Parathyroid adenoma (tissue), 2 donors: ENCODE measurements at regions not wholly inside any gene's neighbourhood (a gene's known extent, or its start where the extent isn't known, plus 50 kb on each side); places are given as distances from the start of the nearest gene placed in this dataset.

Source experiments
- H2AFZ ChIP-seq: fragments of 300-600 bp; sonication (generic); one replicate; pipeline ENCODE4 v1.7.0; 2017; ENCODE audit warnings: antibody characterized with exemption, mild to moderate bottlenecking
- H3K27ac ChIP-seq: fragments of 300-600 bp; sonication (generic); one replicate; pipeline ENCODE4 v1.7.0; 2017
- H3K27me3 ChIP-seq: fragments of 300-600 bp; sonication (generic); one replicate; pipeline ENCODE4 v1.7.0; 2017; ENCODE audit warnings: low read length; ENCODE audit not compliant: control insufficient read depth, insufficient read depth
- H3K36me3 ChIP-seq: fragments of 300-600 bp; sonication (generic); one replicate; pipeline ENCODE4 v1.7.0; 2017; ENCODE audit warnings: low read length; ENCODE audit not compliant: control insufficient read depth, insufficient read depth
- H3K4me1 ChIP-seq: fragments of 300-600 bp; sonication (generic); one replicate; pipeline ENCODE4 v1.7.0; 2017; ENCODE audit warnings: control low read depth
- H3K4me2 ChIP-seq: fragments of 300-600 bp; sonication (generic); one replicate; pipeline ENCODE4 v1.7.0; 2017; ENCODE audit warnings: low read length
- H3K4me3 ChIP-seq: fragments of 300-600 bp; sonication (generic); one replicate; pipeline ENCODE4 v1.7.0; 2017; ENCODE audit warnings: low read depth, low read length
- H3K79me2 ChIP-seq: fragments of 300-600 bp; sonication (generic); one replicate; pipeline ENCODE4 v1.7.0; 2017; ENCODE audit warnings: control low read depth
- H3K9ac ChIP-seq: fragments of 300-600 bp; sonication (generic); one replicate; pipeline ENCODE4 v1.7.0; 2017; ENCODE audit warnings: mild to moderate bottlenecking
- H3K9me3 ChIP-seq: fragments of 300-600 bp; sonication (generic); one replicate; pipeline ENCODE4 v1.7.0; 2017; ENCODE audit warnings: low read length; ENCODE audit not compliant: control insufficient read depth
- CTCF ChIP-seq: fragments of 300-600 bp; sonication (generic); IDR thresholded peaks from one replicate; pipeline ENCODE4 v1.7.0; 2017; ENCODE audit warnings: antibody characterized with exemption, mild to moderate bottlenecking
- donor health status: primary hyperparathyroidism.

- Histone ChIP-seq H3K9me3 (no peaks in the 10 kb centered on the region), H3K4me3 (no peak overlapping the region), H3K27me3 (no peaks in the 10 kb centered on the region), H2AFZ (no peak overlapping the region), H3K79me2 (no peaks in the 10 kb centered on the region), H3K4me1 (no peaks in the 10 kb centered on the region), H3K36me3 (no peaks in the 10 kb centered on the region), H3K9ac (no peak overlapping the region), H3K4me2 (no peak overlapping the region), H3K27ac (no peak overlapping the region)
- TF ChIP-seq CTCF: no peak
Observed at GRCh38 chr5:50953290-50953689, 286.9 kb downstream of the PARP8 start.

- Histone ChIP-seq H3K4me2 (no peak overlapping the region), H3K79me2 (no peaks in the 10 kb centered on the region), H3K4me1 (no peaks in the 10 kb centered on the region), H3K27me3 (no peaks in the 10 kb centered on the region), H3K9me3 (no peaks in the 10 kb centered on the region), H3K27ac (no peak overlapping the region), H3K4me3 (no peak overlapping the region), H2AFZ (no peak overlapping the region), H3K36me3 (no peaks in the 10 kb centered on the region), H3K9ac (no peak overlapping the region)
- TF ChIP-seq CTCF: peak; percentile 45
Observed at GRCh38 chr5:50958852-50959457, 292.5 kb downstream of the PARP8 start.

GRCh38 chr5:50962934-50963872 lies 296.8 kb downstream of the PARP8 start:
- Histone ChIP-seq H3K4me3 (peak overlapping the region; percentile 51), H3K27me3 (no peaks in the 10 kb centered on the region), H3K27ac (no peak overlapping the region), H3K9ac (no peak overlapping the region), H2AFZ (peak overlapping the region; percentile 81), H3K4me2 (peak overlapping the region; percentile 70), H3K4me1 (no peaks in the 10 kb centered on the region), H3K79me2 (no peaks in the 10 kb centered on the region), H3K9me3 (no peaks in the 10 kb centered on the region), H3K36me3 (no peaks in the 10 kb centered on the region)
- peak; percentile 88 for TF ChIP-seq CTCF

- H2AFZ ChIP-seq: no peak overlapping the region
- H3K9ac ChIP-seq: no peak overlapping the region
- no peak overlapping the region for H3K27ac ChIP-seq
- no peaks in the 10 kb centered on the region for H3K36me3 ChIP-seq
- H3K4me1 ChIP-seq: no peaks in the 10 kb centered on the region
- H3K4me2 ChIP-seq: no peak overlapping the region
- no peak overlapping the region for H3K4me3 ChIP-seq
- H3K27me3 ChIP-seq: no peaks in the 10 kb centered on the region
- no peaks in the 10 kb centered on the region for H3K9me3 ChIP-seq
- no peaks in the 10 kb centered on the region for H3K79me2 ChIP-seq
- TF ChIP-seq CTCF: no peak
Observed at GRCh38 chr5:50963971-50964745, 297.7 kb downstream of the PARP8 start.
